Psoas muscle (tissue), 7 donors: ENCODE measurements at regions not wholly inside any gene's neighbourhood (a gene's known extent, or its start where the extent isn't known, plus 50 kb on each side); places are given as distances from the start of the nearest gene placed in this dataset.

Source experiments
- ATAC-seq, 4 donors: fragments of 200-7000 bp; cut with Tn5 transposase; one replicate each; pipeline ENCODE4 v1.9.1; 2020; ENCODE audit warnings: moderate library complexity in 3 of 4, mild to moderate bottlenecking in 2 of 4
- DNase-seq, 2 donors: peaks; one replicate each; pipeline ENCODE4 v3.0.0-alpha.2; 2020
- H3K27ac ChIP-seq: fragments of 200-600 bp; one replicate; pipeline ENCODE4 v1.8.0; 2022
- H3K27me3 ChIP-seq, 3 donors: fragments of 200-600 bp in 1 of 3; one replicate each; pipeline versions ENCODE4 v1.6.1 to v1.8.0; 2013 to 2022; ENCODE audit warnings: low read length in 2 of 3, mild to moderate bottlenecking in 2 of 3, moderate library complexity in 1 of 3; ENCODE audit not compliant: insufficient read depth in 3 of 3
- H3K36me3 ChIP-seq, 2 donors: fragments of 200-600 bp in 1 of 2; one replicate each; pipeline versions ENCODE4 v1.6.1 to v1.8.0; 2013 to 2022; ENCODE audit warnings: low read depth in 1 of 2, mild to moderate bottlenecking in 1 of 2, moderate library complexity in 1 of 2; ENCODE audit not compliant: insufficient read depth in 1 of 2
- H3K4me1 ChIP-seq: fragments of 200-600 bp; one replicate; pipeline ENCODE4 v1.8.0; 2022
- H3K4me3 ChIP-seq: fragments of 200-600 bp; one replicate; pipeline ENCODE4 v1.8.0; 2022; ENCODE audit warnings: mild to moderate bottlenecking
- H3K9me3 ChIP-seq: fragments of 200-600 bp; one replicate; pipeline ENCODE4 v1.8.0; 2022
- WGBS, 3 donors: extraction: QIAGEN DNeasy Blood & Tissue Kit; methylation state at CpG; one replicate each; pipeline versions ENCODE4 v1.1.6 to v1.1.7; 2013; 5-methylcytosine and 5-hydroxymethylcytosine counted together
- intact Hi-C, 2 donors: fragments of 100-400 bp; cut with DNase I; formaldehyde crosslinking; loops; one replicate each; pipeline versions ENCODE4 v1.11.0 to v1.14.2; 2022
- TF ChIP-seq, protein P1 (sequence below): fragments of 200-600 bp; IDR thresholded peaks from one replicate; pipeline ENCODE4 v1.8.0; 2022; ENCODE audit warnings: antibody characterized with exemption
- donor health status: healthy with polysubstance abuse.
- donor health status: DM: no; HTN: no; CAD: no; lungs with moderate emphysema.
- donor health status: Bipolar disorder and iron deficiency.
- donor health status: healthy.
- donor health status: DM: yes; HTN: yes; CAD: no.
- donor health status: DM: no; HTN: no; CAD: no.
- donor health status: DM: yes; HTN: yes; CAD: no.

DNA sequence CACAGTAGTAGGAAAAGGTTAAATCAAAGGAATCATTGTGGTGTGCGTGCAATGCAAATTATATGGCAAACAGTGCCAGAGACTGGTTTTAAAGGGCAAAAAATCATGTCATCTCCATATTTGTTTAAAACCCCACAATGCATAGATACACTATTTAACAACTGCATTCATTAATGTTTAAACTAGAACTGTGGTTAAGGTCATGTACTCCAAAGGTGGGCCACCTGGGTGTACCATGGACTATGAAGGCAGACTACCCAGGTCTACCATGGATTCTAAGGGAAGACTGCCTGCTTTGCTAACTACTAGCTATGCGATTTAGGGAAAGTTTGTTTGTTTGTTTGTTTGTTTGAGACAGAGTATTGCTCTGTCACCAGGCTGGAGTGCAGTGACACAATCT, 356.3 kb downstream of the ZEB2 start:
- no peaks in the 10 kb centered on the region for H3K27me3 ChIP-seq
- 86 to 96% (median 90%) methylated on average over 2 of the region's 2 CpGs for WGBS, 3 donors
- intact Hi-C loops = no loop called here
- no peak for ATAC-seq
- H3K9me3 ChIP-seq = no peaks in the 10 kb centered on the region
- DNase-seq = no peak
- no peaks in the 10 kb centered on the region for H3K36me3 ChIP-seq
- no peak overlapping the region for H3K27ac ChIP-seq
- TF ChIP-seq, protein P1, sequence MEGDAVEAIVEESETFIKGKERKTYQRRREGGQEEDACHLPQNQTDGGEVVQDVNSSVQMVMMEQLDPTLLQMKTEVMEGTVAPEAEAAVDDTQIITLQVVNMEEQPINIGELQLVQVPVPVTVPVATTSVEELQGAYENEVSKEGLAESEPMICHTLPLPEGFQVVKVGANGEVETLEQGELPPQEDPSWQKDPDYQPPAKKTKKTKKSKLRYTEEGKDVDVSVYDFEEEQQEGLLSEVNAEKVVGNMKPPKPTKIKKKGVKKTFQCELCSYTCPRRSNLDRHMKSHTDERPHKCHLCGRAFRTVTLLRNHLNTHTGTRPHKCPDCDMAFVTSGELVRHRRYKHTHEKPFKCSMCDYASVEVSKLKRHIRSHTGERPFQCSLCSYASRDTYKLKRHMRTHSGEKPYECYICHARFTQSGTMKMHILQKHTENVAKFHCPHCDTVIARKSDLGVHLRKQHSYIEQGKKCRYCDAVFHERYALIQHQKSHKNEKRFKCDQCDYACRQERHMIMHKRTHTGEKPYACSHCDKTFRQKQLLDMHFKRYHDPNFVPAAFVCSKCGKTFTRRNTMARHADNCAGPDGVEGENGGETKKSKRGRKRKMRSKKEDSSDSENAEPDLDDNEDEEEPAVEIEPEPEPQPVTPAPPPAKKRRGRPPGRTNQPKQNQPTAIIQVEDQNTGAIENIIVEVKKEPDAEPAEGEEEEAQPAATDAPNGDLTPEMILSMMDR = no peak
- H3K4me1 ChIP-seq = no peaks in the 10 kb centered on the region
- no peak overlapping the region for H3K4me3 ChIP-seq

DNA sequence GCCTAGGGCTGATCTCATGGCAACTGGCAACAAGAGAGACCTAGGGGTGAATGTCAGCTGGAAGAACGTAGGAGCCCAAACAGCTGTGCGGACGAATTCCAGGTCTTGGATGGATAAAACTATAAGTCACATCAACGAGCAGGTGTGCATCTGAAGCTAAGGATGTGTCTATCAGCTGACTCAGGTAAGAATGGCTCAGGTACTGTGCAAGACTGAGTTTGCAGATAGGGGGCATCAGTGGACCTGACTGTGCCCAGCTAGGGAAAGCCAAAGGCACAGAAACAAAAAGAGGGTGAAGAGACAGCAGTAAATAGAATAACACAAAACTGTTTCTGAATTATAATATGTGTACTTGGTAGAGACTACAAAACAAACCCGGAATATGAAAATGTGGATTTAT, 357.3 kb downstream of the ZEB2 start:
- Histone ChIP-seq H3K27me3 (no peaks in the 10 kb centered on the region), H3K9me3 (no peaks in the 10 kb centered on the region), H3K4me1 (peaks cover under 1% of the 10 kb centered on the region), H3K4me3 (no peak overlapping the region), H3K36me3 (no peaks in the 10 kb centered on the region), H3K27ac (no peak overlapping the region)
- TF ChIP-seq, protein P1 = peak; percentile 35
- 84 to 88% (median 85%) methylated on average over 5 of the region's 5 CpGs for WGBS, 3 donors
- ATAC-seq (peak in 1 of 4 donors; percentile 37), DNase-seq (no peak)
- intact Hi-C loops = no loop called here

DNA sequence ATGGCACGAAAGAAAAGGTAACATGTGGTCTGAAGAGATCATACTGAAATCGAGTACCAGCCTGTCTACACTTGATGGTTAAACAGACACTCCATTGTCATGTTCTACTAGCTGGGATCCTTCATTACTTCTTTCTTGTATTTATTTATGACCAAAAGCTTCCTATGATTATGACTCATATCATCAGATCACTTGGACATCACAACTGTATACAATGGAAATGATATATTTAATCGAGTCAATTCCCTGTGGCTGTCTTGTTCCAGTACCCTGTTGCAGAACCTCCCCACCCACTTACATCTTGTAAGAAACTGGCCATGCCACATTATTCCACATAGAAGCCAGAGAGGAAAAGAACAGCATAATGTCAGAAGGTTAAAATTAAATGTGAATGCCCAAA, 358.9 kb downstream of the ZEB2 start:
- Histone ChIP-seq H3K36me3 (no peaks in the 10 kb centered on the region), H3K27ac (no peak overlapping the region), H3K4me3 (no peak overlapping the region), H3K4me1 (peaks cover 8% of the 10 kb centered on the region), H3K9me3 (no peaks in the 10 kb centered on the region), H3K27me3 (no peaks in the 10 kb centered on the region)
- intact Hi-C loops = no loop called here
- WGBS, 3 donors = 94 to 98% (median 96%) methylated on average over 3 of the region's 3 CpGs
- ATAC-seq (no peak), DNase-seq (no peak)
- TF ChIP-seq, protein P1 = no peak

DNA sequence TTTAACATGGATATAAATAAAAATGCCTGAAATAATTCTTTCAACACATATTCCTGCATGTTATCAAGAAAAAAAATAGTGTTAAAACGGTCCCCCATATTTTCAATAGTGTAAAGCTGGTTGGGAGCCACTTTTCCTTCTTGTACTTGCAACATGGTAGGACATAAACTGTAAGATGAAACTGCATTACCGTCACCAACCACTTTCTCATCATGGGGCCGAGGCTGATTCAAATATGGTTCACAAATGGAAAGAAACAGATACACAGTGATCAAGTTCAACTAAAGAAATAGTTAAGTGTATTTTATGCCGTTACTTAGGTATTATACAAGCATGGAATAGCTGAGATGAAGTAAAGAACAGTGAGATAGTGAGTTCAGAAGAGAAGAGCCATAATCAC, 360.7 kb downstream of the ZEB2 start:
- no peaks in the 10 kb centered on the region for H3K9me3 ChIP-seq
- no peak for DNase-seq
- ATAC-seq = no peak
- H3K27me3 ChIP-seq = no peaks in the 10 kb centered on the region
- TF ChIP-seq, protein P1 = no peak
- peaks cover 8% of the 10 kb centered on the region for H3K4me1 ChIP-seq
- intact Hi-C loops = loop anchor here in 1 of 2 donors (10.0 kb wide), 1 partner anchor 356 kb away; no protein-coding TSS in a partner anchor
- 84 to 92% (median 87%) methylated on average over 4 of the region's 4 CpGs for WGBS, 3 donors
- no peak overlapping the region for H3K27ac ChIP-seq
- H3K36me3 ChIP-seq = no peaks in the 10 kb centered on the region
- no peak overlapping the region for H3K4me3 ChIP-seq

DNA sequence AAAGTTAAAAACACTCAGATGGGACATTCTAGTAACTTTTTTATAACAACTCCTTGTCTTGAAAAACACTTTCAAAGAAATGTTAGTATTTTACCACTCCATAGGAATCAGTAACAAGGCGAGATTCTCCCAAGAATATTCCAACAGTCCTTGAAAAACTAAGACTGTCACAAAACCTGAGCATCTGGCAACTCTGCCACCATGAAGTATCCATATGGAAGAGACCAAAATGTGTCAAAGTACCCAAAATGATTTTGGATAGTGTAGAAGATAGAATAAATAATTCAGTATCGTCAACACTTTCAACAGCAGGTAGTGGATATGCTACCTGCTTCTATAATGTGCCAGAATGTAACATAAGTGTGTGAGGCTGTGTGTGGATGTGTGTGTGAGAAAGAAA, 361.8 kb downstream of the ZEB2 start:
- TF ChIP-seq, protein P1 = no peak
- ATAC-seq = no peak
- H3K4me1 ChIP-seq = peaks cover 8% of the 10 kb centered on the region
- no peaks in the 10 kb centered on the region for H3K36me3 ChIP-seq
- no peaks in the 10 kb centered on the region for H3K27me3 ChIP-seq
- H3K4me3 ChIP-seq = no peak overlapping the region
- WGBS, 3 donors = 98 to 100% (median 100%) methylated on average over 2 of the region's 2 CpGs
- no peak overlapping the region for H3K27ac ChIP-seq
- intact Hi-C loops = loop anchor here in 1 of 2 donors (10.0 kb wide), 1 partner anchor 357 kb away; no protein-coding TSS in a partner anchor
- no peaks in the 10 kb centered on the region for H3K9me3 ChIP-seq
- no peak for DNase-seq
